Neural cell (in vitro differentiated cells): ENCODE measurements at regions not wholly inside any gene's neighbourhood (a gene's known extent, or its start where the extent isn't known, plus 50 kb on each side); places are given as distances from the start of the nearest gene placed in this dataset.

Experiments
- H2AFZ ChIP-seq: fragments of 200-600, 300-800 bp; sonication (generic), shearing (Covaris generic); 2 replicates; pipeline ENCODE4 v1.6.0; 2014; ENCODE audit warnings: low read depth, mild to moderate bottlenecking, antibody characterized with exemption, low read length, moderate library complexity
- H3F3A ChIP-seq: fragments of 200-600 bp; shearing (Covaris generic); 2 replicates; pipeline ENCODE4 v1.6.1; 2016; ENCODE audit warnings: mild to moderate bottlenecking, moderate library complexity, mixed read lengths, antibody characterized with exemption, low read length; ENCODE audit not compliant: insufficient read depth, poor library complexity, severe bottlenecking
- H3K27ac ChIP-seq: fragments of 200-600, 300-800 bp; sonication (generic), shearing (Covaris generic); 2 replicates; pipeline ENCODE4 v1.5.1; 2014; ENCODE audit warnings: mild to moderate bottlenecking, low read length, moderate library complexity
- H3K27me3 ChIP-seq: fragments of 300-800, 200-600 bp; sonication (generic), shearing (Covaris generic); 2 replicates; pipeline ENCODE4 v1.6.0; 2014; ENCODE audit warnings: mild to moderate bottlenecking, low read depth, low read length, moderate library complexity; ENCODE audit not compliant: insufficient read depth
- H3K36me3 ChIP-seq: fragments of 300-800, 200-600 bp; sonication (generic), shearing (Covaris generic); 2 replicates; pipeline ENCODE4 v1.5.1; 2014; ENCODE audit warnings: mild to moderate bottlenecking, antibody characterized with exemption, low read length, moderate library complexity; ENCODE audit not compliant: insufficient read depth
- H3K4me2 ChIP-seq: fragments of 300-800, 200-600 bp; sonication (generic), shearing (Covaris generic); 2 replicates; pipeline ENCODE4 v1.6.0; 2014; ENCODE audit warnings: mild to moderate bottlenecking, low read length
- H3K4me3 ChIP-seq: fragments of 300-800, 200-600 bp; sonication (generic), shearing (Covaris generic); 2 replicates; pipeline ENCODE4 v1.5.1; 2014; ENCODE audit warnings: mild to moderate bottlenecking, low read length, moderate library complexity
- H3K79me2 ChIP-seq: fragments of 200-600 bp; shearing (Covaris generic); replicated peaks from 2 replicates; pipeline ENCODE4 v1.6.0; 2014; ENCODE audit warnings: mild to moderate bottlenecking, low read length, moderate library complexity; ENCODE audit not compliant: insufficient read depth
- H3K9ac ChIP-seq: fragments of 300-800, 200-600 bp; sonication (generic), shearing (Covaris generic); 2 replicates; pipeline ENCODE4 v1.6.1; 2016; ENCODE audit warnings: mild to moderate bottlenecking, low read length, mixed read lengths
- H3K9me2 ChIP-seq: fragments of 200-600 bp; shearing (Covaris generic); 2 replicates; pipeline ENCODE4 v1.6.1; 2016; ENCODE audit warnings: mild to moderate bottlenecking, low read length, mixed read lengths; ENCODE audit not compliant: insufficient read depth
- H3K9me3 ChIP-seq: fragments of 200-600, 300-800 bp; sonication (generic), shearing (Covaris generic); 2 replicates; pipeline ENCODE4 v1.6.1; 2016; ENCODE audit warnings: mild to moderate bottlenecking, mixed run types, low read length, moderate library complexity, mixed read lengths
- H4K20me1 ChIP-seq: fragments of 200-600 bp; shearing (Covaris generic); 2 replicates; pipeline ENCODE4 v1.6.1; 2016; ENCODE audit warnings: mild to moderate bottlenecking, mixed run types; ENCODE audit not compliant: insufficient read depth
- EP300 ChIP-seq: fragments of 450-650 bp; conservative IDR thresholded peaks from 2 replicates; pipeline ENCODE4 v1.6.1; 2014; ENCODE audit warnings: antibody characterized with exemption, mild to moderate bottlenecking, moderate library complexity; ENCODE audit not compliant: poor library complexity, severe bottlenecking
- EZH2 ChIP-seq: fragments of 200-600, 300-800 bp; shearing (Covaris generic), sonication (generic); IDR thresholded peaks from 2 replicates; pipeline ENCODE4 v1.6.1; 2014; ENCODE audit warnings: antibody characterized with exemption, low read length, borderline replicate concordance, mild to moderate bottlenecking; ENCODE audit not compliant: insufficient read depth, poor library complexity, severe bottlenecking
- MXI1 ChIP-seq: fragments of 450-650 bp; conservative IDR thresholded peaks from 2 replicates; pipeline ENCODE4 v1.6.1; 2014; ENCODE audit warnings: antibody characterized with exemption, mild to moderate bottlenecking; ENCODE audit not compliant: poor library complexity, severe bottlenecking
- POLR2AphosphoS5 ChIP-seq: IDR thresholded peaks from 2 replicates; pipeline ENCODE4 v1.6.1; 2012
- RAD21 ChIP-seq: fragments of 450-650 bp; conservative IDR thresholded peaks from 2 replicates; pipeline ENCODE4 v1.6.1; 2014; ENCODE audit warnings: antibody characterized with exemption, mild to moderate bottlenecking, moderate library complexity
- SMC3 ChIP-seq: fragments of 450-650 bp; conservative IDR thresholded peaks from 2 replicates; pipeline ENCODE4 v1.6.1; 2014; ENCODE audit warnings: antibody characterized with exemption, mild to moderate bottlenecking, moderate library complexity; ENCODE audit not compliant: poor library complexity
- TAF1 ChIP-seq: IDR thresholded peaks from 2 replicates; pipeline ENCODE4 v1.6.1; 2012; ENCODE audit warnings: low read depth
- TF ChIP-seq, protein P1 (sequence below): fragments of 450-650 bp; IDR thresholded peaks from 2 replicates; pipeline ENCODE4 v1.5.1; 2014; ENCODE audit warnings: antibody characterized with exemption, mild to moderate bottlenecking, moderate library complexity; ENCODE audit not compliant: poor library complexity, severe bottlenecking
- TF ChIP-seq, protein P2 (sequence below): IDR thresholded peaks from 2 replicates; pipeline ENCODE4 v1.6.1; 2012; ENCODE audit warnings: borderline replicate concordance

DNA sequence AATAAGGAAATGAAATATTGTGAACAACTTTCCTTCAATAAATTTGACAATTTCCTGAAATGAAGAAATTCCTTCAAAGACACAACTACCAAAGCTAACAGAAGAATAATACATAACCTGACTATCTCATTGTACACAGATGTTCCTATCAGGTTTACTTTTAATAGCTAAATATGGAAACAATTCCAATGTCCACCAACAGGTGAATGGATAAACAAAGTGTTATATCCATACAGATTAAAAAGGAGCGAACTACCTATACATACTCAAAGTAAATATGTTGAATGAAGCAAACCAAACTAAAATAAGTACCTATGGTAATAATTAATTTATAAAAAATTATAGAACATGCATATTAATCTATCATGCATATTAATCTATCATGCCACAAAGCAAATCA, 554.9 kb downstream of the PPP4R3C start:
- H3K27me3 ChIP-seq: no peaks in the 10 kb centered on the region
- no peaks in the 10 kb centered on the region for H3K9me2 ChIP-seq
- TF ChIP-seq RAD21 (no peak), EZH2 (no peak)

DNA sequence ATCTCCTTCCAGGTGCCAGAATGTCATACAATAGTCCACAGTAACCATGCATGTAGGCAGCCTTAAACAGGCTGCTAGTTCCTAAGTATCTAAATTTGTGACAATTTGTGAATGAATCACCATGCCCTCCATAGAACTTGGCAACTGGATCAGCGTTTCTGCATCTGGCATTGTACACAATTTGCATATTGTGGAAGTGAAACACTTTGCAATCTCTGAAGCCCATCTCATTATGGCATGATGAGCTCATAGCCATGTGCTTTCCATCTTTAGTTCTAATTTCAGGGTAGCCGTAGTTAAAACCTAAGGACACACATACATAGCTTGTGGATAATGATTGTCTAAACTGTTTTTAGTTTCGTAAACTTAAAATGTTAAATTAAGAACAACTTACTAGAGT, 573.6 kb downstream of the PPP4R3C start:
- Histone ChIP-seq H3K9me3 (no peaks in the 10 kb centered on the region), H3K9me2 (no peaks in the 10 kb centered on the region), H3K36me3 (no peaks in the 10 kb centered on the region), H3K27me3 (no peaks in the 10 kb centered on the region), H3K4me2 (no peak overlapping the region), H3K27ac (no peak overlapping the region), H3K4me3 (no peak overlapping the region), H3F3A (no peaks in the 10 kb centered on the region), H2AFZ (no peak overlapping the region), H4K20me1 (no peaks in the 10 kb centered on the region), H3K9ac (no peak overlapping the region), H3K79me2 (no peaks in the 10 kb centered on the region)
- TF ChIP-seq TAF1 (no peak), EZH2 (no peak), EP300 (no peak), MXI1 (no peak)
- TF ChIP-seq, protein P1, sequence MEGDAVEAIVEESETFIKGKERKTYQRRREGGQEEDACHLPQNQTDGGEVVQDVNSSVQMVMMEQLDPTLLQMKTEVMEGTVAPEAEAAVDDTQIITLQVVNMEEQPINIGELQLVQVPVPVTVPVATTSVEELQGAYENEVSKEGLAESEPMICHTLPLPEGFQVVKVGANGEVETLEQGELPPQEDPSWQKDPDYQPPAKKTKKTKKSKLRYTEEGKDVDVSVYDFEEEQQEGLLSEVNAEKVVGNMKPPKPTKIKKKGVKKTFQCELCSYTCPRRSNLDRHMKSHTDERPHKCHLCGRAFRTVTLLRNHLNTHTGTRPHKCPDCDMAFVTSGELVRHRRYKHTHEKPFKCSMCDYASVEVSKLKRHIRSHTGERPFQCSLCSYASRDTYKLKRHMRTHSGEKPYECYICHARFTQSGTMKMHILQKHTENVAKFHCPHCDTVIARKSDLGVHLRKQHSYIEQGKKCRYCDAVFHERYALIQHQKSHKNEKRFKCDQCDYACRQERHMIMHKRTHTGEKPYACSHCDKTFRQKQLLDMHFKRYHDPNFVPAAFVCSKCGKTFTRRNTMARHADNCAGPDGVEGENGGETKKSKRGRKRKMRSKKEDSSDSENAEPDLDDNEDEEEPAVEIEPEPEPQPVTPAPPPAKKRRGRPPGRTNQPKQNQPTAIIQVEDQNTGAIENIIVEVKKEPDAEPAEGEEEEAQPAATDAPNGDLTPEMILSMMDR: no peak

More for the DNA sequence above, 554.9 kb downstream of the PPP4R3C start:
- no peak overlapping the region for H3K4me2 ChIP-seq
- H3K36me3 ChIP-seq: no peaks in the 10 kb centered on the region
- H3F3A ChIP-seq: no peaks in the 10 kb centered on the region
- no peaks in the 10 kb centered on the region for H3K79me2 ChIP-seq
- H3K9ac ChIP-seq: no peak overlapping the region
- no peak overlapping the region for H3K4me3 ChIP-seq
- H4K20me1 ChIP-seq: no peaks in the 10 kb centered on the region
- no peak overlapping the region for H3K27ac ChIP-seq
- H3K9me3 ChIP-seq: no peaks in the 10 kb centered on the region
- no peak overlapping the region for H2AFZ ChIP-seq

DNA sequence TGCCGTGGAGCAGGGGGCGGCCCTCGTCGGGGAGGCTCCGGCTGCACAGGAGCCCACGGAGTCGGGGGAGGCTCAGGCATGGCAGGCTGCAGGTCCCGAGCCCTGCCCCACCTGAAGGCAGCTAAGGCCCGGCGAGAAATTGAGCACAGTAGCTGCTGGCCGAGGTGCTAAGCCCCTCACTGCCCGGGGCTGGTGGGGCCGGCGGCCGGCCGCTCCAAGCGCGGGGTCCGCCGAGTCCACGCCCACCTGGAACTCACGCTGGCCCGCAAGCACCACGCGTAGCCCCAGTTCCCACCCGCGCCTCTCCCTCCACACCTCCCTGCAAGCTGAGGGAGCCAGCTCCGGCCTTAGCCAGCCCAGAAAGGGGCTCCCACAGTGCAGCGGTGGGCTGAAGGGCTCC, 589.4 kb downstream of the PPP4R3C start:
- H4K20me1 ChIP-seq: no peaks in the 10 kb centered on the region
- H3K27ac ChIP-seq: no peak overlapping the region
- H3K9me3 ChIP-seq: no peaks in the 10 kb centered on the region
- H3K79me2 ChIP-seq: no peaks in the 10 kb centered on the region
- no peak overlapping the region for H3K4me2 ChIP-seq
- no peak overlapping the region for H3K9ac ChIP-seq
- TF ChIP-seq, protein P2, sequence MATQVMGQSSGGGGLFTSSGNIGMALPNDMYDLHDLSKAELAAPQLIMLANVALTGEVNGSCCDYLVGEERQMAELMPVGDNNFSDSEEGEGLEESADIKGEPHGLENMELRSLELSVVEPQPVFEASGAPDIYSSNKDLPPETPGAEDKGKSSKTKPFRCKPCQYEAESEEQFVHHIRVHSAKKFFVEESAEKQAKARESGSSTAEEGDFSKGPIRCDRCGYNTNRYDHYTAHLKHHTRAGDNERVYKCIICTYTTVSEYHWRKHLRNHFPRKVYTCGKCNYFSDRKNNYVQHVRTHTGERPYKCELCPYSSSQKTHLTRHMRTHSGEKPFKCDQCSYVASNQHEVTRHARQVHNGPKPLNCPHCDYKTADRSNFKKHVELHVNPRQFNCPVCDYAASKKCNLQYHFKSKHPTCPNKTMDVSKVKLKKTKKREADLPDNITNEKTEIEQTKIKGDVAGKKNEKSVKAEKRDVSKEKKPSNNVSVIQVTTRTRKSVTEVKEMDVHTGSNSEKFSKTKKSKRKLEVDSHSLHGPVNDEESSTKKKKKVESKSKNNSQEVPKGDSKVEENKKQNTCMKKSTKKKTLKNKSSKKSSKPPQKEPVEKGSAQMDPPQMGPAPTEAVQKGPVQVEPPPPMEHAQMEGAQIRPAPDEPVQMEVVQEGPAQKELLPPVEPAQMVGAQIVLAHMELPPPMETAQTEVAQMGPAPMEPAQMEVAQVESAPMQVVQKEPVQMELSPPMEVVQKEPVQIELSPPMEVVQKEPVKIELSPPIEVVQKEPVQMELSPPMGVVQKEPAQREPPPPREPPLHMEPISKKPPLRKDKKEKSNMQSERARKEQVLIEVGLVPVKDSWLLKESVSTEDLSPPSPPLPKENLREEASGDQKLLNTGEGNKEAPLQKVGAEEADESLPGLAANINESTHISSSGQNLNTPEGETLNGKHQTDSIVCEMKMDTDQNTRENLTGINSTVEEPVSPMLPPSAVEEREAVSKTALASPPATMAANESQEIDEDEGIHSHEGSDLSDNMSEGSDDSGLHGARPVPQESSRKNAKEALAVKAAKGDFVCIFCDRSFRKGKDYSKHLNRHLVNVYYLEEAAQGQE: no peak
- TF ChIP-seq, protein P1: no peak
- no peak for TF ChIP-seq SMC3
- no peak for TF ChIP-seq RAD21
- no peak for TF ChIP-seq EP300
- TF ChIP-seq POLR2AphosphoS5: no peak
- no peak for TF ChIP-seq EZH2
- TF ChIP-seq MXI1: no peak
- TF ChIP-seq TAF1: no peak
- H3K9me2 ChIP-seq: no peaks in the 10 kb centered on the region
- no peak overlapping the region for H2AFZ ChIP-seq
- H3F3A ChIP-seq: no peaks in the 10 kb centered on the region
- no peak overlapping the region for H3K4me3 ChIP-seq
- H3K27me3 ChIP-seq: no peaks in the 10 kb centered on the region
- no peaks in the 10 kb centered on the region for H3K36me3 ChIP-seq
